H1 (cell line): ENCODE measurements at regions not wholly inside any gene's neighbourhood (a gene's known extent, or its start where the extent isn't known, plus 50 kb on each side); places are given as distances from the start of the nearest gene placed in this dataset.

Experiments used
- CTCF ChIA-PET: fragments of 300-600 bp; sonication (Branson Sonifier 250); formaldehyde crosslinking; loops from one replicate; lab custom pipeline; 2021; ENCODE audit not compliant: partially characterized antibody; lab: Charles Lee
- POLR2A ChIA-PET: fragments of 300-600 bp; sonication (Branson Sonifier 250); formaldehyde crosslinking; loops from one replicate; lab custom pipeline; 2021; ENCODE audit warnings: inconsistent platforms; ENCODE audit not compliant: partially characterized antibody; lab: Charles Lee
- DNase-seq, 2 experiments: peaks; one replicate each; pipeline versions ENCODE4 v3.0.0 to v3.0.0-alpha.2; 2010 to 2022; ENCODE audit warnings: low spot score in 2 of 2, low read depth in 1 of 2, mixed read lengths in 1 of 2
- FAIRE-seq: peaks from 2 replicates; lab custom pipeline; 2011; peaks lifted over from hg19 to GRCh38; lab: Jason Lieb, UNC
- H2AFZ ChIP-seq: 2 replicates; pipeline ENCODE4 v1.8.1; 2012; ENCODE audit warnings: low read length, inconsistent platforms
- H2AK5ac ChIP-seq: 2 replicates; pipeline ENCODE4 v1.6.1; 2013; ENCODE audit warnings: low read depth, low read length
- H2BK120ac ChIP-seq: replicated peaks from 2 replicates; pipeline ENCODE3; 2013; ENCODE audit warnings: low read depth, low read length, inconsistent platforms
- H2BK12ac ChIP-seq: 2 replicates; pipeline ENCODE4 v1.6.1; 2013; ENCODE audit warnings: low read depth, low read length
- H2BK15ac ChIP-seq: 2 replicates; pipeline ENCODE4 v1.6.1; 2013; ENCODE audit warnings: low read length
- H2BK20ac ChIP-seq: 2 replicates; pipeline ENCODE4 v1.6.1; 2013; ENCODE audit warnings: low read length
- H2BK5ac ChIP-seq: 2 replicates; pipeline ENCODE4 v1.6.1; 2013; ENCODE audit warnings: low read depth, low read length
- H3K14ac ChIP-seq: 2 replicates; pipeline ENCODE4 v1.6.1; 2013; ENCODE audit warnings: inconsistent platforms; ENCODE audit not compliant: insufficient read length
- H3K18ac ChIP-seq: 2 replicates; pipeline ENCODE4 v1.6.1; 2013; ENCODE audit warnings: low read length; ENCODE audit errors: extremely low read depth
- H3K23ac ChIP-seq: 2 replicates; pipeline ENCODE4 v1.6.1; 2013; ENCODE audit warnings: inconsistent platforms; ENCODE audit not compliant: insufficient read length
- H3K23me2 ChIP-seq: 2 replicates; pipeline ENCODE4 v1.6.1; 2013; ENCODE audit warnings: low read depth, low read length
- H3K27ac ChIP-seq: 2 replicates; pipeline ENCODE4 v1.6.1; 2011; ENCODE audit warnings: low read depth, low read length, inconsistent platforms
- H3K27me3 ChIP-seq, 4 experiments: replicated peaks in 1 of 4; 1 replicate in 1 of 4; 2 replicates in 3 of 4; pipeline versions ENCODE4 v1.6.1 to v1.8.1; 2011 to 2013; ENCODE audit warnings: low read length in 3 of 4, mild to moderate bottlenecking in 3 of 4, inconsistent platforms in 2 of 4, mixed read lengths in 2 of 4, moderate library complexity in 1 of 4; ENCODE audit not compliant: control insufficient read depth in 3 of 4, insufficient read depth in 3 of 4; ENCODE audit errors: extremely low read depth in 1 of 4
- H3K36me3 ChIP-seq, 4 experiments: 2 replicates each; pipeline versions ENCODE4 v1.6.1 to v1.8.1; 2011 to 2013; ENCODE audit warnings: mild to moderate bottlenecking in 4 of 4, low read length in 3 of 4, moderate library complexity in 2 of 4, control low read depth in 1 of 4, inconsistent platforms in 1 of 4; ENCODE audit not compliant: insufficient read depth in 4 of 4, control insufficient read depth in 2 of 4
- H3K4ac ChIP-seq: replicated peaks from 2 replicates; pipeline ENCODE3; 2013; ENCODE audit warnings: low read length, low read depth, mixed read lengths, inconsistent platforms; ENCODE audit not compliant: insufficient read length
- H3K4me1 ChIP-seq, 4 experiments: replicated peaks in 1 of 4; 1 replicate in 1 of 4; 2 replicates in 3 of 4; pipeline versions ENCODE4 v1.6.1 to v1.8.1; 2011 to 2013; ENCODE audit warnings: low read length in 3 of 4, inconsistent platforms in 2 of 4, mixed read lengths in 1 of 4; ENCODE audit not compliant: insufficient read depth in 4 of 4, control insufficient read depth in 3 of 4
- H3K4me2 ChIP-seq, 2 experiments: 2 replicates each; pipeline versions ENCODE4 v1.6.1 to v1.8.1; 2011 to 2013; ENCODE audit warnings: low read depth in 2 of 2, low read length in 2 of 2, control low read depth in 1 of 2, inconsistent platforms in 1 of 2, mild to moderate bottlenecking in 1 of 2; ENCODE audit not compliant: insufficient read depth in 1 of 2
- H3K4me3 ChIP-seq, 4 experiments: fragments of 200-600, 300-600 bp in 1 of 4; sonication (generic), shearing (Covaris generic), sonication (Bioruptor Twin) in 1 of 4; 2 replicates each; pipeline versions ENCODE4 v1.5.1 to v1.8.1; 2011 to 2016; ENCODE audit warnings: low read length in 4 of 4, low read depth in 3 of 4, control low read depth in 2 of 4, inconsistent platforms in 2 of 4, mild to moderate bottlenecking in 2 of 4, mixed read lengths in 1 of 4, moderate library complexity in 1 of 4; ENCODE audit not compliant: insufficient read depth in 2 of 4; ENCODE audit errors: extremely low read depth in 1 of 4
- H3K56ac ChIP-seq: replicated peaks from 2 replicates; pipeline ENCODE3; 2013; ENCODE audit warnings: low read depth, mild to moderate bottlenecking, mixed read lengths, low read length, inconsistent platforms; ENCODE audit not compliant: insufficient read length
- H3K79me1 ChIP-seq: 2 replicates; pipeline ENCODE4 v1.6.1; 2013; ENCODE audit warnings: low read depth, low read length, control low read depth
- H3K79me2 ChIP-seq, 2 experiments: 2 replicates each; pipeline versions ENCODE4 v1.6.1 to v1.8.1; 2012 to 2013; ENCODE audit warnings: low read length in 2 of 2, mild to moderate bottlenecking in 2 of 2, inconsistent platforms in 1 of 2; ENCODE audit not compliant: insufficient read depth in 2 of 2, control insufficient read depth in 1 of 2
- H3K9ac ChIP-seq, 4 experiments: replicated peaks in 1 of 4; 1 replicate in 1 of 4; 2 replicates in 3 of 4; pipeline versions ENCODE4 v1.6.1 to v1.8.1; 2011 to 2013; ENCODE audit warnings: low read depth in 3 of 4, low read length in 3 of 4, control low read depth in 2 of 4, mild to moderate bottlenecking in 2 of 4, moderate library complexity in 2 of 4, inconsistent platforms in 1 of 4; ENCODE audit errors: extremely low read depth in 1 of 4
- H3K9me3 ChIP-seq, 2 experiments: 2 replicates each; pipeline versions ENCODE4 v1.6.1 to v1.8.1; 2012 to 2013; ENCODE audit warnings: mild to moderate bottlenecking in 2 of 2, moderate library complexity in 2 of 2, control low read depth in 1 of 2, inconsistent platforms in 1 of 2, low read depth in 1 of 2, low read length in 1 of 2, mixed read lengths in 1 of 2; ENCODE audit not compliant: insufficient read depth in 2 of 2
- H4K20me1 ChIP-seq, 2 experiments: replicated peaks in 1 of 2; 2 replicates each; pipeline versions ENCODE3 to v1.8.1; 2011 to 2013; ENCODE audit warnings: inconsistent platforms in 2 of 2, low read length in 2 of 2, mild to moderate bottlenecking in 1 of 2; ENCODE audit not compliant: insufficient read depth in 2 of 2, control insufficient read depth in 1 of 2
- H4K5ac ChIP-seq: 2 replicates; pipeline ENCODE4 v1.6.1; 2013; ENCODE audit warnings: low read length, low read depth, mixed read lengths, inconsistent platforms; ENCODE audit not compliant: insufficient read length
- H4K8ac ChIP-seq: 2 replicates; pipeline ENCODE4 v1.8.0; 2013; ENCODE audit warnings: mild to moderate bottlenecking, moderate library complexity, low read length, inconsistent platforms; ENCODE audit not compliant: insufficient read depth; ENCODE audit errors: extremely low read depth
- H4K91ac ChIP-seq: replicated peaks from 2 replicates; pipeline ENCODE3; 2013; ENCODE audit warnings: low read length, mixed read lengths, inconsistent platforms; ENCODE audit not compliant: insufficient read length
- WGBS, 2 experiments: shearing (Covaris generic) in 1 of 2; methylation state at CpG; one replicate each; pipeline versions ENCODE4 v1.1.6 to v1.1.7; 2013 to 2015; ENCODE audit warnings: low lambda C conversion rate in 2 of 2, mixed read lengths in 2 of 2, inconsistent platforms in 1 of 2, low coverage in 1 of 2, missing lambda C conversion rate in 1 of 2; ENCODE audit not compliant: insufficient replicate concordance in 2 of 2, insufficient coverage in 1 of 2, insufficient read length in 1 of 2; ENCODE audit errors: extremely low coverage in 1 of 2, missing lambda C conversion rate in 1 of 2; 5-methylcytosine and 5-hydroxymethylcytosine counted together
- TF ChIP-seq, protein P1 (sequence below): IDR thresholded peaks from 2 replicates; pipeline ENCODE4 v1.6.1; 2011; ENCODE audit warnings: low read depth, mild to moderate bottlenecking, low read length; ENCODE audit not compliant: insufficient read depth

DNA sequence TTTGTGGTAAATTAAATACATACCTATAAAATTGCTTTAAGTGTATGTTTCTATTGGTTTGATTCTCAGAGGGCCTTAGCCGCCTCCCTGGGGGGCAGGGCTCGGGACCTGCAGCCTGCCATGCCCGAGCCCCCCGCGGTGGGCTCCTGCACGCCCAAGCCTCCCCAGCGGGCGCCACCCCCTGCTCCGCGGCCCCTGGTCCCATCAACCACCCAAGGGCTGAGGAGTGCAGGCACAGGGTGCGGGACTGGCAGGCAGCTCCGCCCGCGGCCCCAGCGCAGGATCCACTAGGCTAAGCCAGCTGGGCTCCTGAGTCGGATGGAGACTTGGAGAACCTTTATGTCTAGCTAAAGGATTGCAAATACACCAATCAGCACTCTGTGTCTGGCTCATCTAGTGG lies 108.3 kb upstream of the INPP4B start:
- Histone ChIP-seq H3K4ac (no peak overlapping the region), H2BK120ac (no peak overlapping the region), H2BK5ac (no peak overlapping the region), H3K4me2 (no peak overlapping the region), H3K79me1 (no peaks in the 10 kb centered on the region), H3K4me3 (no peak overlapping the region), H4K5ac (no peak overlapping the region), H3K79me2 (no peaks in the 10 kb centered on the region), H3K23me2 (no peaks in the 10 kb centered on the region), H3K4me1 (no peaks in the 10 kb centered on the region), H3K18ac (no peak overlapping the region), H4K8ac (no peak overlapping the region), H4K91ac (no peak overlapping the region), H3K27ac (no peak overlapping the region), H4K20me1 (no peaks in the 10 kb centered on the region), H2BK15ac (no peak overlapping the region), H2AFZ (no peak overlapping the region), H3K14ac (no peak overlapping the region), H3K56ac (no peak overlapping the region), H3K9ac (no peak overlapping the region), H2AK5ac (no peak overlapping the region), H3K9me3 (peaks cover 3 to 4% of the 10 kb centered on the region in 2 experiments; a peak in 1 of 4 replicates), H3K27me3 (no peaks in the 10 kb centered on the region), H2BK12ac (no peak overlapping the region), H2BK20ac (no peak overlapping the region), H3K23ac (no peak overlapping the region), H3K36me3 (no peaks in the 10 kb centered on the region)
- FAIRE-seq: no peak
- POLR2A ChIA-PET: no interaction called here
- CTCF ChIA-PET: no interaction called here
- 92% methylated on average over 15 of the region's 16 CpGs; no CpG with 5 or more reads in 1 of the 2 experiments for WGBS, 2 experiments
- no peak for DNase-seq
- TF ChIP-seq, protein P1, sequence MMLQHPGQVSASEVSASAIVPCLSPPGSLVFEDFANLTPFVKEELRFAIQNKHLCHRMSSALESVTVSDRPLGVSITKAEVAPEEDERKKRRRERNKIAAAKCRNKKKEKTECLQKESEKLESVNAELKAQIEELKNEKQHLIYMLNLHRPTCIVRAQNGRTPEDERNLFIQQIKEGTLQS: no peak
